Activated CD4-positive, alpha-beta T cell treated with anti-CD3 and anti-CD28 coated beads, Interleukin-2, amount 10 ng/mL, durations not matched to agents 7 days and 5 days (primary cell): ENCODE measurements at regions not wholly inside any gene's neighbourhood (a gene's known extent, or its start where the extent isn't known, plus 50 kb on each side); places are given as distances from the start of the nearest gene placed in this dataset.

Experiments
- CTCF ChIA-PET: fragments of 350-600 bp; sonication (Branson Sonifier 250); formaldehyde crosslinking; loops from one replicate; lab custom pipeline; 2021; ENCODE audit warnings: antibody characterized with exemption; lab: Charles Lee
- POLR2A ChIA-PET: fragments of 350-600 bp; sonication (Branson Sonifier 250); formaldehyde crosslinking; loops from one replicate; lab custom pipeline; 2021; ENCODE audit warnings: antibody characterized with exemption; lab: Charles Lee
- DNase-seq: peaks from one replicate; pipeline ENCODE4 v3.0.0-alpha.2; 2020
- H3K27ac Mint-ChIP-seq: one replicate; pipeline ENCODE4 v1.8.0; 2021; ENCODE audit warnings: mild to moderate bottlenecking, moderate library complexity, mixed read lengths
- H3K27me3 Mint-ChIP-seq: one replicate; pipeline ENCODE4 v1.8.0; 2021; ENCODE audit warnings: mixed read lengths
- H3K36me3 Mint-ChIP-seq: one replicate; pipeline ENCODE4 v1.8.0; 2021; ENCODE audit warnings: low read depth, mixed read lengths
- H3K4me1 Mint-ChIP-seq: one replicate; pipeline ENCODE4 v1.8.0; 2021; ENCODE audit warnings: mixed read lengths
- H3K4me3 Mint-ChIP-seq: one replicate; pipeline ENCODE4 v1.8.0; 2021; ENCODE audit warnings: mild to moderate bottlenecking, moderate library complexity, mixed read lengths
- H3K9me3 Mint-ChIP-seq: one replicate; pipeline ENCODE4 v1.8.0; 2021; ENCODE audit warnings: mixed read lengths

DNA sequence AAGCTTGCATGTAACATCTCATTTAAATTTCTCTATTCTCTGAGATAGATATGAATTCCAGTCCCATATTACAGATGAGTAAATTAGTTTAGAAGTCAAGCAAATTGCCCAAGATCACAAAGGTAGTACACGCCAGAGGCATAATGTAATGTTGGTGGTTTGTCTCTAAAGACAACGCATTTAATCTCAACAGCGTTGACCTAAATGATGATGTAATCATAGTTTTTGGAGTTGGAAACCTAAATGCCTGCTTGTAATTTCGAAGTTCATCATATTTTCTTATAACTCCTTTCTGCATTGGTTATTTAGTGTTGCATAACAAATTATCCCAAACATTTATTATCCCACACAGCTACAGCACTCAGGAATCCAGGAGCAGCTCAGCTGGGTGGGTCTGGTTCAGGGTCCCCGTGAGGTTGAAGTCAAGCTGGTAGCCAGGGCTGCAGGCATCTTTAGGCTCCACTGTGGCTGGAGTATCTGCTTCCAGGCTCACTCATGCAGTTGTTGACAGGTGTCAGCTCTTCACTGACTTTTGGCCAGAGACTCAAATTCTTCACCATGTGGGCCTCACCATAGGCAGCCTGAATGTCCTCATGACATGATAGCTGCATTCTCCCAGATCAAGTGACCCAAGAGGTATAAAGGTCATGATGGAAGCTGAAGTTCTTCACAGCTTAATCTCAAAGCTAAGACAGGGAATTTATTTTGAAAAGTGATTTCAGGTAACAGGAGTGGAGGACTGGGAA lies 122.0 kb upstream of the SPTLC3 start:
- ChIA-PET POLR2A (no interaction called here), CTCF (no interaction called here)
- Mint-ChIP-seq H3K4me1 (no peaks in the 10 kb centered on the region), H3K4me3 (no peak overlapping the region), H3K27me3 (no peaks in the 10 kb centered on the region), H3K27ac (no peak overlapping the region), H3K36me3 (no peaks in the 10 kb centered on the region), H3K9me3 (peaks cover 2% of the 10 kb centered on the region)
- DNase-seq: no peak

DNA sequence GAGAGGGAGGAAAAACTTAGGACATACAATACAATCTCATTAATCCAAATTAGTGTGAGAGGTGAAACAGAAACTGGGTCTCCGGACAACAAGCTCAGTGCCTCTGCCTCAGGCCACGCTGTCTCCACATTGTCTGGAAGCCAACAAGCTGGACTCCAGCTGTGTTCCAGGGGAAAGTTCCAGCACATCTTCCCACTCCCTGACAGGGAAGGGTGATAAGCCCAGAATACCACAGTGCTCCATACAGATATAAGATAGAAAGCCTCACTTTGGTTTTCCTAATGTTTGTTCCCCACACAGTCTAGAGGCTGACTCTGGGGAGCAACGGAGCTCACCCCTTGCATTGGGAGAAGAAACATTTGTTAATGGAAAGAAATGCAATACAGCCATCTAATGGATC lies 117.1 kb upstream of the SPTLC3 start:
- Mint-ChIP-seq H3K9me3 (peaks cover 2% of the 10 kb centered on the region), H3K36me3 (no peaks in the 10 kb centered on the region), H3K4me3 (no peak overlapping the region), H3K4me1 (no peaks in the 10 kb centered on the region), H3K27ac (no peak overlapping the region), H3K27me3 (no peaks in the 10 kb centered on the region)
- ChIA-PET POLR2A (no interaction called here), CTCF (no interaction called here)
- DNase-seq: no peak

DNA sequence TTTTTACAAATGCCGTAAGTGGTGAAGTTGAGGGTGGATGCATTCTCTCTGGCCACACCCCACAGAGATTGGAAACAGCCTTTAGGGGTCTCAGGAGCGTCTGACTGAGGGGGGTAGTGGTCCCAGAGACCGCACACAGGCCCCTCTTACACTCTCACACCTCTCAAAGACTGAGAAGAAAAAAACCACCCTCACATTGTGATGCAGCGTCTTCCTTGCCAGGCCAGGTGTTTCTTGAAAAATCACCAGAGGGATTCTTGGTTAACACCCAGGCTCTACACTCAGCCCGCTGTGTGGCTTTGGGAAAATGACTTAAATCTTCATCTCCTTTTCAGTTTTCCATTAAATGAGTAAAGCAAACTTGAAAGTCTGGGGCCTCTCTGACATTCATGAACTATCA lies 115.8 kb upstream of the SPTLC3 start:
- Mint-ChIP-seq H3K4me3 (no peak overlapping the region), H3K36me3 (no peaks in the 10 kb centered on the region), H3K27me3 (no peaks in the 10 kb centered on the region), H3K9me3 (no peaks in the 10 kb centered on the region), H3K4me1 (no peaks in the 10 kb centered on the region), H3K27ac (no peak overlapping the region)
- no peak for DNase-seq
- POLR2A ChIA-PET: no interaction called here
- CTCF ChIA-PET: no interaction called here

DNA sequence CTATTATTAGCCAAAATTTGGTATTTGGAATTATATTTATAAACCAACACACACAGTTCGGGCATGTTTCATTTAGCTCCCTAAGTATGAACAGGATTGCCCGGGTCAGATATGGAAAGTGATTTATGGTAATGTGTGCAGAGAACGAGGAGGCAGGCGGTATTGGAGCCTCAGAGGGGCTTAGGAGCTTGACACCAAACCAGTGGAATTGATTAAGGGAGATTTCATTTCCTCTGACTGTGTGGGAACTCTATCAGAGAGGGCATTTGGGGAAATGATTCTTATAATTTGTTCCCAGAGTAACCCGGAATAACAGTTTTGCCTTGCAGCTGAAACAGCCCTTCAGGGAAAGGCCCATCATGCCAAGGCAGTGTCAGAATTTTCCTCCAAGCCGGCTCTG lies 115.1 kb upstream of the SPTLC3 start:
- H3K36me3 Mint-ChIP-seq: no peaks in the 10 kb centered on the region
- H3K27me3 Mint-ChIP-seq: no peaks in the 10 kb centered on the region
- no peak for DNase-seq
- H3K4me3 Mint-ChIP-seq: no peak overlapping the region
- H3K27ac Mint-ChIP-seq: no peak overlapping the region
- CTCF ChIA-PET: no interaction called here
- H3K4me1 Mint-ChIP-seq: no peaks in the 10 kb centered on the region
- POLR2A ChIA-PET: no interaction called here
- no peaks in the 10 kb centered on the region for H3K9me3 Mint-ChIP-seq

DNA sequence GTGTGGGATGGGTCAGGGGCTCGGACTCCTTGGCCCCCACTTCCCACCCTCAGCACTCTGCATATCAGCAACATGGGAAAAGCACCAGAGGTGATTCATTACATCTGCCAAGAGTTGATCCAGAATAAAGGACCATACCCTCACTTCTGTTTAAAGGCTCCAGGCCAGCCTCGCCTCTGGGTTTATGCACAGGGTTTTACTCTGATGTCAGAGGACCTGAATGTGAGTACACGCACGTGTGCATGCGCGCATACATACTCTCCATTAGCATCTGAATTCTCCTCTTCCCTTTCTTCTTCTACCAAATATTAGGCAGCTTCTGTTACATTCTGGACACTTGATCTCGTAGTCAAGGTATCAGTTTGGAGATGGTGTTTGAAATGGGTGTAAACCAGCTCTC lies 114.7 kb upstream of the SPTLC3 start:
- ChIA-PET POLR2A (no interaction called here), CTCF (no interaction called here)
- Mint-ChIP-seq H3K9me3 (no peaks in the 10 kb centered on the region), H3K4me3 (no peak overlapping the region), H3K4me1 (no peaks in the 10 kb centered on the region), H3K36me3 (no peaks in the 10 kb centered on the region), H3K27ac (no peak overlapping the region), H3K27me3 (no peaks in the 10 kb centered on the region)
- DNase-seq: no peak

DNA sequence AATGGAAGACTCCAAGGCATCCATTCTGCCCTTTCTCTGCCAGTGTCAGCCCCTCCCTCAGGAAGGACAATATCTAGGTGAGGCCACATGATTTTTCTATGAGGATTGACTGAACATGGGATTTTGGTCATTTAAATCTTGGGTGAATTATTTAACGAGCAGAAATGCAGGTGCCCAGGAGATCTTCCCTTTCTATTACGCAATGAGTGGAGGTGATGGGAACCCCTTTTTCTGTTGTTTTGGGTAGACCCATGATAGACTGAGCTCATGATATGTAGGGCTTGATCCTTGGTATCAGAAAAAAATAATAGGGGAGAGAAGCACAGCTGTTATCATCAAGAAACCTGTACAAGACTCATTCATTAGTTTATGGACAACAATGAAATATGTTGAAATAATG lies 112.6 kb upstream of the SPTLC3 start:
- ChIA-PET CTCF (interaction anchor here (0.6 kb wide), 1 partner anchor 24 kb away, joined by 3 read pairs; no protein-coding TSS in a partner anchor), POLR2A (no interaction called here)
- Mint-ChIP-seq H3K9me3 (no peaks in the 10 kb centered on the region), H3K27me3 (no peaks in the 10 kb centered on the region), H3K27ac (no peak overlapping the region), H3K4me3 (no peak overlapping the region), H3K4me1 (no peaks in the 10 kb centered on the region), H3K36me3 (no peaks in the 10 kb centered on the region)
- DNase-seq: no peak

DNA sequence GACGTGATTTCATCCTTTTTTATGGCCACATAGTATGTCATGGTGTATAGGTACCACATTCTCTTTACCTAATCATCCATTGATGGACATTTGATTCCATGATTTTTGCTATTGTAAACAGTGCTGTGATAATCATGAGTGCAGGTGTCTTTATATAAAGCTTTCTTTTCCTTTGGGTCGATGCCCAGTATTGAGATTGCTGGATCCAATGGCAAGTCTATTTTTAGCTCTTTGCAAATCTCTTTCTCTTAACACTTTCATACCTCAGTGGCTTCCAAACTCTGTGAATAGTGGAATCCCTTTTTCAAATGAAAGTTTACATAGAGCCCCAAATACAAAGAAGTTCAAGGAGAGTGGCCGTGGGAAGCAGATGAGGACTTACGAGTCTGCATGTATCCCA lies 105.8 kb upstream of the SPTLC3 start:
- H3K27ac Mint-ChIP-seq: no peak overlapping the region
- no peaks in the 10 kb centered on the region for H3K9me3 Mint-ChIP-seq
- H3K4me1 Mint-ChIP-seq: no peaks in the 10 kb centered on the region
- H3K27me3 Mint-ChIP-seq: no peaks in the 10 kb centered on the region
- no peak for DNase-seq
- ChIA-PET POLR2A (no interaction called here), CTCF (no interaction called here)
- no peak overlapping the region for H3K4me3 Mint-ChIP-seq
- no peaks in the 10 kb centered on the region for H3K36me3 Mint-ChIP-seq

DNA sequence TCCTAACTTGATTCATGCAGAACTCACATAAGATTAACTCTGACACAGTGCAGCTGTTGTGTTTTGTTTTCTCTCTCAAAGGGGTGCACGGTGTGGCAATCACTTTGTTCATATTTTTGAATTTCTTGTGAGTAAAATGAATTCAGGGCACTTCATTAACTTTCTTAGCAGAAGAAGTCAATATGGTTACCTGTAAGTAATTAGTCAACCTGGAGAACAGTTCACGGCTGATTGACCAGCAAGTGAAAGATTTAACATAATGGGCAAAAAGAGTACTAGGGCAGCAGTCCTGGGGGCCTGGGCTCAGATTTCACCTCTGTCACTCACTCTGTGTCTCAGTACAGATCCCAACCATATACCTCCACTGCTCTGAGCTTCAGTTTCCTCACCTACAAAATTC lies 102.4 kb upstream of the SPTLC3 start:
- no peak overlapping the region for H3K4me3 Mint-ChIP-seq
- ChIA-PET POLR2A (no interaction called here), CTCF (no interaction called here)
- H3K27ac Mint-ChIP-seq: no peak overlapping the region
- H3K4me1 Mint-ChIP-seq: no peaks in the 10 kb centered on the region
- peaks cover 2% of the 10 kb centered on the region for H3K27me3 Mint-ChIP-seq
- no peaks in the 10 kb centered on the region for H3K36me3 Mint-ChIP-seq
- no peak for DNase-seq
- no peaks in the 10 kb centered on the region for H3K9me3 Mint-ChIP-seq

DNA sequence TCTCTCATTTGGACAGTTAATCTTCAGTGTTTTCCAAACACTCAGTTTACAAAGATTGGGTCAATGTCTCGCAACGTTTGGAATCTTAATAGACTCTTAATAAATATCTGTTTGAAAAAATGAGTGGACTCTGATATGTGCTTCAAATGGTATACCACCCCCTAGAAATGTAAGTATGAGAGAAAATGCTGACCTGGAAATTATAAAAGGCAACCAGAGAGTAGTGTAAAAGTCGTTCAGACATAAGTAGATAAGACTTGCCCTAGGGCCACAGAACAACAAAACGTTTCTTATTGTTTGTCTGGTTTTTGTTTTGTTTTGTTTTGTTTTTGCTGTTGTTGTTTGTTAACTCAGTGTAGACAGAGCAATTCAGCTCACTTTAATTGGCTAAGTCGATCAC lies 97.4 kb upstream of the SPTLC3 start:
- no peaks in the 10 kb centered on the region for H3K9me3 Mint-ChIP-seq
- ChIA-PET CTCF (no interaction called here), POLR2A (no interaction called here)
- no peaks in the 10 kb centered on the region for H3K4me1 Mint-ChIP-seq
- H3K36me3 Mint-ChIP-seq: no peaks in the 10 kb centered on the region
- H3K4me3 Mint-ChIP-seq: no peak overlapping the region
- no peak overlapping the region for H3K27ac Mint-ChIP-seq
- H3K27me3 Mint-ChIP-seq: peaks cover 2% of the 10 kb centered on the region
- DNase-seq: no peak

DNA sequence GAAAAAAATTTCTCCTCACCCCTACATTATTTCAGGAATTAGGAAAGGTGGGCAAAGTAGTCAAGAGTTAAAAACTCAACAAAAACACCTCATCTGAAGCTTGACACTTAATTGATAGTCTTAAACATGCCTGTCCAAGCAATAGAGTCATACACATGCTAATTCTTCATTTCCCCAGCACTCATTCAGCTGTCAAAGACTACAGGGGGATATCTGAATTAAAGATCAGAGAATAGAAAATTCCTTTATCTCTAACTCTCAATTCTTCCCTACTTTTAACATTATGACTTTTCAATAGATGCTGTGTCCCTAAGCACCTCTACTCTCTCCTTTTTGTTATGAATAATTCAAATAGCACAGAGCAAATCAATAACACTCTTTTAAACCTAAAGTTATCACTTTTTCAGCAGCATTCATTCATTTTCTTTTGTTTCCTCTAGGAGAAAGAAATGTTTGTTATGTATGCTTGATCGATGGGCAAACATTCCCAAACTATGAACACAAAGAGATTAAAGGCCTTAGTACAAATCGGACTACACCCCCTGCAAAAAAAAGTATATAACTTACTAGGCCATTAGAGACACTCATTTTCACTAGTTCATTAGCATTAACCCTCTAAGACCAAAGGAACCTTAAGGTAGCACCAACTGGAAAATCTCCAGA lies 94.9 kb upstream of the SPTLC3 start:
- Mint-ChIP-seq H3K27ac (no peak overlapping the region), H3K4me1 (no peaks in the 10 kb centered on the region), H3K9me3 (no peaks in the 10 kb centered on the region), H3K36me3 (no peaks in the 10 kb centered on the region), H3K4me3 (no peak overlapping the region), H3K27me3 (peaks cover 2% of the 10 kb centered on the region)
- ChIA-PET POLR2A (no interaction called here), CTCF (no interaction called here)
- DNase-seq: no peak

DNA sequence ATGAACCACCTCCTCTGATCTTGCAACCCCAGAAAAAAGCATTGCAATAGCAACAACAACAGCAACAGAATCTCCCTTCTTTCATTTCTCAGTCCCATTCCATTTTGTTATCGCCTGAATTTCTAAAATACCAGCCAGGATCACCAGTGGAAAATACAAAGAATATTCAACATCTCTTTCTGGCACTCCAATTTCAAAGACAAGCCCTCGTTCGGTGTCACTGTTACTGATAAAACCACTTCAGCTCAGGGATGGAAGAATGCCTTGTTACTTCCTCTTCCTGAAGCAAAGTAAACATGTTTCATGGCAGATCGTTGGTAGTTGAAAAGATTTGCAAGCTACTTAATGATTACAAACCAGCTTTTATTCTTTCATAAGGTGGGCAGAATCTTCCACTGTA lies 94.0 kb upstream of the SPTLC3 start:
- no peaks in the 10 kb centered on the region for H3K9me3 Mint-ChIP-seq

DNA sequence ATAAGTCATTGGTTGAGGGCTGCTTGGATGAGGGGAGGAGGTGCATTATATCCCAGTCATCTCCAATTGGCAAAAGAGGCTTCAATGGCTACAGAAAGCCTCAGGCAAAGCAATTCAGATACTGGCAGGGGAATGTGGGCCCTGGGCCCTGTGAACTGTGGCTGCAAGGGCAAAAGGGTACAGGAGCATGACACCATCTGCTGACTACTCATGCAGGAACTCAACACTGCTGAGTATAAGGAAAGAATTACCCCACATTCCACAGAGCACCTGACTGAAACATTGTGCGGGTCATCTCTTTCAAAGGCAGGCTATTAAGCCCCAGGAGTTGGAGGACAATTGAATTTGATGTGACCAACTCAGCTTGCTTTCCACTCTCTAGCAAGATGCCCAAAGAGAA lies 92.1 kb upstream of the SPTLC3 start:
- Mint-ChIP-seq H3K27ac (no peak overlapping the region), H3K4me1 (no peaks in the 10 kb centered on the region), H3K27me3 (no peaks in the 10 kb centered on the region), H3K36me3 (no peaks in the 10 kb centered on the region), H3K9me3 (no peaks in the 10 kb centered on the region), H3K4me3 (no peak overlapping the region)
- CTCF ChIA-PET: no interaction called here
- no peak for DNase-seq
- POLR2A ChIA-PET: no interaction called here

More for the DNA sequence above, 94.0 kb upstream of the SPTLC3 start:
- no peak overlapping the region for H3K27ac Mint-ChIP-seq
- H3K4me1 Mint-ChIP-seq: no peaks in the 10 kb centered on the region
- CTCF ChIA-PET: no interaction called here
- H3K4me3 Mint-ChIP-seq: no peak overlapping the region
- DNase-seq: no peak
- no peaks in the 10 kb centered on the region for H3K36me3 Mint-ChIP-seq
- peaks cover 2% of the 10 kb centered on the region for H3K27me3 Mint-ChIP-seq
- POLR2A ChIA-PET: interaction anchor here (0.7 kb wide), 1 partner anchor 57 kb away, joined by 3 read pairs; no protein-coding TSS in a partner anchor

DNA sequence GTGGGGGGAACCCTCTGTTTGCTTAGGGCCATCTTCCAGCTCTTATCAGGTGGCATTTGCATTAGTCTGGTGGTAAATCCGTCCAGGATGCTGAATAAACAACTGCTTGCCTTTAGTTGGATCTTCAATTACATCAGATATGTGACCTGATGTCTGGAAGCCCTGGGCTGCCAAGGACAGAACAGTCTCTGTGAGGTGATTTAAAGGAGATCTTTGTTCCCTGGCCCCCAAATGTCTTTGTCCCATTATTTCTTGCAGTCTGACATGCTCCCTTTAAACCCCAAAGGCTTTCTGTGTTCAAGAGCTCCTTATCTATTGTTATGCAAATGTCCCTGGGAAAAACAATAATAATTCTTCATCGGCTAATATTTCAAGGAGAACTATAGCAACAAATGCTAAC lies 84.6 kb upstream of the SPTLC3 start:
- DNase-seq: no peak
- H3K4me1 Mint-ChIP-seq: peaks cover 6% of the 10 kb centered on the region
- no peaks in the 10 kb centered on the region for H3K36me3 Mint-ChIP-seq
- ChIA-PET POLR2A (no interaction called here), CTCF (no interaction called here)
- no peaks in the 10 kb centered on the region for H3K27me3 Mint-ChIP-seq
- H3K9me3 Mint-ChIP-seq: no peaks in the 10 kb centered on the region
- no peak overlapping the region for H3K4me3 Mint-ChIP-seq
- H3K27ac Mint-ChIP-seq: no peak overlapping the region
